Breast epithelium (tissue), 3 donors: ENCODE measurements at regions not wholly inside any gene's neighbourhood (a gene's known extent, or its start where the extent isn't known, plus 50 kb on each side); places are given as distances from the start of the nearest gene placed in this dataset.

ENCODE experiments used
- POLR2AphosphoS5 ChIP-seq, 3 donors: sonication (generic); formaldehyde crosslinking; IDR thresholded peaks; one replicate each; pipeline ENCODE4 v1.6.1; 2017; ENCODE audit warnings: antibody characterized with exemption in 3 of 3
- TF ChIP-seq, protein P1 (sequence below), 3 donors: fragments of 450-650 bp; IDR thresholded peaks; one replicate each; pipeline ENCODE4 v1.5.1; 2016 to 2017; ENCODE audit warnings: antibody characterized with exemption in 3 of 3, mild to moderate bottlenecking in 3 of 3, moderate library complexity in 3 of 3

DNA sequence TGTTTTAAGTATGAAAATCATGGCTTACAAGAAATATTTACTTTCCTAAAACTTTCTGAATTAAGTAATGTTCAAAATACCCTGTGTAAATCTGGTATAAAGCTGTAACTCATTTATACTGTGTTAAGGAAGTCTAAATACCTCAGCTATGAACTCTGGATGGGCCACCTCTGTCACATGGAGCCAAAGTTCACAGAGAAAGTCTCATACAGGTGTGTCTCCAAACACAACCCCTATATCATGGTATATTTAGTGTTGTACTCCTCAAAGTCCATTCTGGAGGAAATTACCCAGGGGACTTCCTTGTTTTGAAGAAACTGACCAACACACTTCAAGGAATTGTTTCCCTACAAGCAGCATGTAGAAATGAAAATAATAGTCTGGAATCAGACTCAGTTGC, 909.2 kb upstream of the TENM4 start:
- TF ChIP-seq POLR2AphosphoS5 (IDR thresholded peaks at IDR 0.05): no peak
- TF ChIP-seq, protein P1, sequence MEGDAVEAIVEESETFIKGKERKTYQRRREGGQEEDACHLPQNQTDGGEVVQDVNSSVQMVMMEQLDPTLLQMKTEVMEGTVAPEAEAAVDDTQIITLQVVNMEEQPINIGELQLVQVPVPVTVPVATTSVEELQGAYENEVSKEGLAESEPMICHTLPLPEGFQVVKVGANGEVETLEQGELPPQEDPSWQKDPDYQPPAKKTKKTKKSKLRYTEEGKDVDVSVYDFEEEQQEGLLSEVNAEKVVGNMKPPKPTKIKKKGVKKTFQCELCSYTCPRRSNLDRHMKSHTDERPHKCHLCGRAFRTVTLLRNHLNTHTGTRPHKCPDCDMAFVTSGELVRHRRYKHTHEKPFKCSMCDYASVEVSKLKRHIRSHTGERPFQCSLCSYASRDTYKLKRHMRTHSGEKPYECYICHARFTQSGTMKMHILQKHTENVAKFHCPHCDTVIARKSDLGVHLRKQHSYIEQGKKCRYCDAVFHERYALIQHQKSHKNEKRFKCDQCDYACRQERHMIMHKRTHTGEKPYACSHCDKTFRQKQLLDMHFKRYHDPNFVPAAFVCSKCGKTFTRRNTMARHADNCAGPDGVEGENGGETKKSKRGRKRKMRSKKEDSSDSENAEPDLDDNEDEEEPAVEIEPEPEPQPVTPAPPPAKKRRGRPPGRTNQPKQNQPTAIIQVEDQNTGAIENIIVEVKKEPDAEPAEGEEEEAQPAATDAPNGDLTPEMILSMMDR (IDR thresholded peaks at IDR 0.05): no peak
